WERI-Rb-1 (cell line): ENCODE measurements at regions not wholly inside any gene's neighbourhood (a gene's known extent, or its start where the extent isn't known, plus 50 kb on each side); places are given as distances from the start of the nearest gene placed in this dataset.

Experiments used
- DNase-seq: peaks from one replicate; pipeline ENCODE4 v3.0.0-alpha.2; 2020
- H3K27ac ChIP-seq: fragments of 250-450 bp; sonication (Bioruptor Pico); 2 replicates; pipeline ENCODE4 v1.5.1; 2020; ENCODE audit warnings: mild to moderate bottlenecking, moderate library complexity
- H3K27me3 ChIP-seq: fragments of 250-450 bp; sonication (Bioruptor Pico); 2 replicates; pipeline ENCODE4 v1.5.1; 2021; ENCODE audit warnings: mild to moderate bottlenecking, low read depth, moderate library complexity; ENCODE audit not compliant: insufficient read depth, severe bottlenecking
- H3K36me3 ChIP-seq: fragments of 250-450 bp; sonication (Bioruptor Pico); 2 replicates; pipeline ENCODE4 v1.5.1; 2020; ENCODE audit warnings: mild to moderate bottlenecking, moderate library complexity
- H3K4me3 ChIP-seq: 2 replicates; pipeline ENCODE4 v1.5.1; 2011; ENCODE audit warnings: low read depth, mild to moderate bottlenecking, control low read depth, low read length
- H3K9me3 ChIP-seq: fragments of 250-450 bp; sonication (Bioruptor Pico); 2 replicates; pipeline ENCODE4 v1.5.1; 2021; ENCODE audit warnings: mild to moderate bottlenecking, moderate library complexity; ENCODE audit not compliant: severe bottlenecking
- CTCF ChIP-seq: IDR thresholded peaks from 2 replicates; pipeline ENCODE4 v1.5.1; 2011; ENCODE audit warnings: low read depth, mild to moderate bottlenecking, control low read depth, inconsistent platforms, low read length

- Histone ChIP-seq H3K27ac (no peak overlapping the region), H3K4me3 (no peak overlapping the region), H3K36me3 (no peaks in the 10 kb centered on the region), H3K27me3 (no peaks in the 10 kb centered on the region), H3K9me3 (no peaks in the 10 kb centered on the region)
- no peak for TF ChIP-seq CTCF
- no peak for DNase-seq
Measured at GRCh38 chr3:193970773-193971206, 165.2 kb upstream of the HES1 start.

- H3K27ac ChIP-seq, result no peak overlapping the region
- H3K36me3 ChIP-seq, result no peaks in the 10 kb centered on the region
- no peak for TF ChIP-seq CTCF
- no peak overlapping the region for H3K4me3 ChIP-seq
- no peaks in the 10 kb centered on the region for H3K9me3 ChIP-seq
- DNase-seq, result no peak
- H3K27me3 ChIP-seq, result no peaks in the 10 kb centered on the region
Measured at GRCh38 chr3:193971261-193971751, 164.6 kb upstream of the HES1 start.

DNA sequence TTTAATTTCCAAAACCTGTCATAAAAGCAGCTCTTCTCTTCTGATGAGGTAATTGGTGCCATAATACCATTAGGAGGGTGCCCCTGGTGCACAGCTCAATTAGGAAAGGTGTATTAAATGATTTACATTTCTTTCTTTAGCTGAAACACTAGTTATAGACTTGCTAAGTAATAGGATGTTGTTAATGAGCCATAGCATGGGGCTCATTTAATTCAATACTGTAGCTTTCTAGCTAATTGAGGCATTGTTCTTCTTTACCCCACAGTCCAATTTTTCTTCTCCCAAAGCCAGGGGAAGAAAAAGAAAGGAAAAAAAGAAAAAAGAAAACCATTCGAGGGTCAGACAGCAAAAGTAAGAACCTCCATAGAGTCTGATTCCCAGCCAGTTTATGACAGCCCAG, 164.0 kb upstream of the HES1 start:
- no peak for DNase-seq
- H3K4me3 ChIP-seq, result no peak overlapping the region
- no peaks in the 10 kb centered on the region for H3K9me3 ChIP-seq
- H3K27ac ChIP-seq, result no peak overlapping the region
- TF ChIP-seq CTCF, result no peak
- H3K27me3 ChIP-seq, result no peaks in the 10 kb centered on the region
- no peaks in the 10 kb centered on the region for H3K36me3 ChIP-seq

GRCh38 chr3:193972832-193973231, 163.1 kb upstream of the HES1 start:
- Histone ChIP-seq H3K36me3 (no peaks in the 10 kb centered on the region), H3K27ac (no peak overlapping the region)
- DNase-seq, result no peak

GRCh38 chr3:193974191-193974652, 161.7 kb upstream of the HES1 start:
- Histone ChIP-seq H3K27ac (no peak overlapping the region), H3K36me3 (no peaks in the 10 kb centered on the region), H3K4me3 (no peak overlapping the region), H3K9me3 (no peaks in the 10 kb centered on the region), H3K27me3 (no peaks in the 10 kb centered on the region)
- DNase-seq, result no peak
- no peak for TF ChIP-seq CTCF

More at GRCh38 chr3:193972832-193973231, 163.1 kb upstream of the HES1 start:
- Histone ChIP-seq H3K27me3 (no peaks in the 10 kb centered on the region), H3K4me3 (no peak overlapping the region), H3K9me3 (no peaks in the 10 kb centered on the region)
- no peak for TF ChIP-seq CTCF
